ENCODE measurements at regions not wholly inside any gene's neighbourhood (a gene's known extent, or its start where the extent isn't known, plus 50 kb on each side); places are given as distances from the start of the nearest gene placed in this dataset.
"Not testable (repeated sequence)": the region's sequence is repeated elsewhere in the genome, so short reads cannot be mapped to it uniquely, and the experiment has no call there.

- DNase-seq, result no peak
These were observed 773.3 kb upstream of the DEFB115 start for GRCh38 chr20:30484009-30484748.

- no peak for DNase-seq
These were observed 772.8 kb upstream of the DEFB115 start for GRCh38 chr20:30484749-30485070.

GRCh38 chr20:30485331-30486102 lies 771.9 kb upstream of the DEFB115 start:
- no peak for DNase-seq

GRCh38 chr20:30486103-30486478 lies 771.4 kb upstream of the DEFB115 start:
- no peak for DNase-seq

- not testable (repeated sequence) for DNase-seq
These were observed 770.0 kb upstream of the DEFB115 start for GRCh38 chr20:30487461-30487860.

GRCh38 chr20:30487947-30488926 lies 769.2 kb upstream of the DEFB115 start:
- no peak for DNase-seq

DNA sequence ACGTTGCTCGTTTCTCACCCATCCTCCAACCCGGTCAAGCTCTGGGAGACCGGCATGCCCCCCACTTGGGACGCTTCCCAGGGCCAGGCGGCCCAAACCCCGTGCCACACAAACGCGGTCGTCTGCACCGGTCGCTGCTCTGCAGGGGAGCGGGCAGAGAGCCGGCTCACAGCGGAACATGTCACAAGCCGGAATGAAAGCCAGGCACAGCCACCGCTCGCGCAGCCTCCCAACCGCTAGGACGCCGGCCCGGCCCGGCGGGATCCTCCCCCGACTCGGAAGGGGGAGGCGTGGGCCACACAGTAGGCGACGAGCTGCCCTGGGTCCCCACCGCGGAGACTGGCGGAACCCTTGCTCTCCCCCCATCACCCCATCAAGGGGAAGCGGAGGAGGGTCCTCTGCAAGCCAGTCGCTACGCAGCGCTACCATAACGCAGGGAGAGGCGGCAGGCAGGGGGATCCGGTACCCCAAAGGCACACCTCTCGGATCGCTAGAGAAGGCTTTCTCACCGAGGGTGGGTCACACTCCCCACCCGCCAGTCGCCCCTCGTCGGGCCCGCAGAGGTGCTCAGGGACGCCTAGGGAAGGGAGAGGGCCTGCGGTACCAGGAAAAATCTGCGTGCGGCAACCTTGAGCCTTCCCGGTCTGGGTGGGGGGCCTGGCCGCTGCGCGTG lies 768.4 kb upstream of the DEFB115 start:
- no peak for DNase-seq

GRCh38 chr20:30489614-30490003 lies 767.9 kb upstream of the DEFB115 start:
- DNase-seq, result no peak

- no peak for DNase-seq
These were observed 766.4 kb upstream of the DEFB115 start for GRCh38 chr20:30491016-30491415.

DNA sequence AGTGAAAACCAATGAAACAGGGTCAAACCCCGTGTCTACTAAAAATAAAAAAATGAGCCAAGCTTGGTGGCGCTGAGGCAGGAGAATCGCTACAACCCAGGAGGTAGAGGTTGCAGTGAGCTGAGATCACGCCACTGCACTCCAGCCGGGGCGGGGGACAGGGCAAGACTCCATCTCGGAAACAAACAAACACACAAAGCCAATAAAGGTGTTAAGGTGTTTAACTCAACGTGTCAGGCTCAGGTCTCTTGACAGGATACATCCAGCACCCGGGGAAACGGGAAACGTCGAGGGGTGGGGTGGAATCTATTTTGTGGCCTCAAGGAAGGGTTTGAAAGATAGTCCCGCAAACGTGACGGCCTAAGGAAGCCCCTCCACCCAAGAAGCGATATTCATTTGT lies 760.8 kb upstream of the DEFB115 start:
- DNase-seq, result not testable (repeated sequence)

GRCh38 chr20:30497191-30497590 lies 760.3 kb upstream of the DEFB115 start:
- not testable (repeated sequence) for DNase-seq

GRCh38 chr20:30499123-30499522 lies 758.3 kb upstream of the DEFB115 start:
- no peak for DNase-seq

- DNase-seq, result not testable (repeated sequence)
These were observed 757.6 kb upstream of the DEFB115 start for GRCh38 chr20:30499716-30500446.

- not testable (repeated sequence) for DNase-seq
These were observed 757.0 kb upstream of the DEFB115 start for GRCh38 chr20:30500447-30500820.

DNA sequence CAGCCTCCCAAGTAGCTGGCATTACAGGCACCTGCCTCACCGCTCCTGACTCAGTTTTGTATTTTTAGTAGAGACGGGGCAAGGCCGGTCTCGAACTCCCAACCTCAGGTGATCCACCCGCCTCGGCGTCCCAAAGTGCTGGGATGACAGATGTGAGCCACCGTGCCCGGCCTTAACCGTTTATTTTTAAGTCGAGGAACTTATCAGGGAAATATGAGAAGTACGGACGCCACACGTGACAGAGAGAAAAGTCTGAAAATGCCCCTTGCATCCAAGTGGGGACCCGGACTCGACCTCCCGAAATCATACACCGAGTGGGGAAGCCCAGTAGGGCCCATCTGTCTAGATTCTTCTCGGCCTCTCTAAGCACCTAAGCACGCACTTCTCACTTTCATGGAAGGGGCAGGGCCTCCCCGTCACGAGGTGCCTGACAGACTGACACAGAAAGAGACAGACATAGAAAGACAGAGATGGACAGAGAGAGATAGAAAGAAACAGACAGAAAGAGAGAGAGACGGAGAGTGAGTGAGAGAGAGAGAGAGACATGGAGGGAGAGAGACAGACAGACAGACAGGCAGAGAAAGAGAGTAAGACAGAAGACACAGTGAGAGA lies 756.5 kb upstream of the DEFB115 start:
- no peak for DNase-seq

DNA sequence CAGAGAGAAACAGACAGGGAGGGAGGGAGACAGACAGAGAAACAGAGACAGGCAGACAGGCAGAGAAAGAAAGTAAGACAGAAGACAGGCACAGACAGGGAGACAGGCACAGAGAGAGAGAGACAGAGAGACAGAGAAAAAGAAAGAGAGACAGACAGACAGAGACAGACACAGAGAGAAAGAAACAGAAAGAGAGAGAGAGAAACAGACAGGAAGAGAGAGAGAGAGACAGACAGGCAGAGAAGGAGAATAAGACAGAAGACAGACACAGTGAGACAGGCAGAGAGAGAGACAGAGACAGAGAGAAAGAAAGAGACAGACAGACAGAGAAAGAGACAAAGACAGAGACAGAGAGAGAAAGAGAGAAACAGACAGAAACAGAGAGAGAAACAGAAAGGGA lies 754.8 kb upstream of the DEFB115 start:
- no peak for DNase-seq

GRCh38 chr20:30503204-30503603 lies 754.3 kb upstream of the DEFB115 start:
- DNase-seq, result not testable (repeated sequence)

DNA sequence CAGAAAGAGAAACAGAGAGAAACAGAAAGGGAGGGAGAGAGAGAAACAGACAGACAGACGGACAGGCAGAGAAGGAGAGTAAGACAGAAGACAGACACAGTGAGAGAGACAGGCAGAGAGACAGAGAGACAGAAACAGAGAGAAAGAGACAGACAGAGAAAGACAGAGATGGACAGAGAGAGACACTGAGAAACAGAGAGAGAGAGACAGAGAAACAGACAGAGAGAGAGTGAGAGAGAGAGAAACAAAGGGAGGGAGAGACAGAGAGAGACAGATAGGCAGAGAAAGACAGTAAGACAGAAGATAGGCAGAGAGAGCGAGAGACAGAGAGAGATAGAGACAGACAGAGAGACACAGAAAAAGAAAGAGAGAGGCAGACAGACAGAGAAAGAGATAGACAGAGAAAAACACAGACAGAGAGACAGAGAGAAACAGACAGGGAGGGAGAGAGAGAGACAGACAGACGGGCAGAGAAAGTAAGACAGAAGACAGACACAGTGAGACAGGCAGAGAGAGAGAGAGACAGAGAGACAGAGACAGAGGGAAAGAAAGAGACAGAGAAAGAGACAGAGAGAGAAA lies 753.4 kb upstream of the DEFB115 start:
- DNase-seq, result no peak

DNA sequence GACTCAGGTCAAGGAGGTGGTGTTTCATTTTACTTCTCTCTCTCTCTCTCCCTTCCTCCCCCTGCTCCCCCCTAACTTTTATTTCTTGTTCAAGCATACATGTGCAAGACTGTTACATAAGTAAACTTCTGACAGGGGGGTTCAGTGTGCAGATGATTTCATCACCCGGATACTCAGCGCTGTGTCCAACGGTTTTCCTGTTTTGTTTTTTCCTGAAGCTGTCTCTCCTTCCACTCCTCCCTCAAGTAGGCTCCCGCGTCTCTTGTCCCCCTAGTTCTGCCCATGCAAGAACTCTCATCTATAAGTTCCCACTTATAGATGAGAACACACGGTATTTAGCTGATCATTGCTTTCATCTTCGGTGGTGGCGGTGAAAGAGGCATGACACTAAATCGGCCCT lies 751.9 kb upstream of the DEFB115 start:
- no peak for DNase-seq

DNA sequence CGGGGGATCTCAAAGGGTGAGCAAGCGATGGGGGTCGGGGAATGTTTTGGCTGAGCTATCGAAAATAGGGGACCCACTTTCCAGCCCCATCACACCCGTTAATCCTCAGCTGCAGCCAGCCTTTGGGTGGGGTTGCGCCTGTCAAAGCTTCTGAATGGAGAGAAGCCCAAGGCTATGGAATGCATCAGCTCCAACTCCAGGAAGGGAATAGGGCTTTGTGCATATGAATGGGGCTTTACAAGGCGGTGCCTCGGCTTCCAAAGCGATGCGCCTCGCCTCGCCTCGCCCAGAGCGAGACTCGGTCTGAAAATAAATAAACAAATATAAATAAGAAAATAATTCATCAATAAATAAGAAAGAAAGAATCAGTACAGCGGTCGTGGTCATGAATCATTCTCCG lies 751.4 kb upstream of the DEFB115 start:
- DNase-seq, result no peak

DNA sequence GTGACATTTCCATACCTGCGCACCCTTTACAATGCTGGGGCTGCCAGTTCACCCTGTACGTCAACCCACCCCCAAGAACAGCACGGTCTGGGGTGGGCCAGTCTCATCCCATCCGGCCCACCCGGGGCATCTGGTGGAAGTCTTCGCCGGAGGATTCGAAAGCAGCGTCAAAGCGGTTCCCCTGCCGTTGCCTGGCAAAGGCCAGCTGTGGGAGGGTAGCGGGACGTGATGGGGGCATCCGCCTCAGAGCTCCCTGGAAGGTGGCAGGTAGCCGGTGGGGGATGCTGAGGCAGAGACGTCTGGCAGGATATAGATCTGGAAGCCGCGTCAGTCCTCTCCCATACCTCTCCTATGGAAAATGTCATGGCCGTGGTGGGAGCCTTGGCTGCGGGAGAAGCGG lies 749.1 kb upstream of the DEFB115 start:
- not testable (repeated sequence) for DNase-seq
